ENCODE measurements at regions not wholly inside any gene's neighbourhood (a gene's known extent, or its start where the extent isn't known, plus 50 kb on each side); places are given as distances from the start of the nearest gene placed in this dataset.

- no peak for DNase-seq
These were observed 98.8 kb upstream of the RGS6 start for GRCh38 chr14:71833476-71833875.

DNA sequence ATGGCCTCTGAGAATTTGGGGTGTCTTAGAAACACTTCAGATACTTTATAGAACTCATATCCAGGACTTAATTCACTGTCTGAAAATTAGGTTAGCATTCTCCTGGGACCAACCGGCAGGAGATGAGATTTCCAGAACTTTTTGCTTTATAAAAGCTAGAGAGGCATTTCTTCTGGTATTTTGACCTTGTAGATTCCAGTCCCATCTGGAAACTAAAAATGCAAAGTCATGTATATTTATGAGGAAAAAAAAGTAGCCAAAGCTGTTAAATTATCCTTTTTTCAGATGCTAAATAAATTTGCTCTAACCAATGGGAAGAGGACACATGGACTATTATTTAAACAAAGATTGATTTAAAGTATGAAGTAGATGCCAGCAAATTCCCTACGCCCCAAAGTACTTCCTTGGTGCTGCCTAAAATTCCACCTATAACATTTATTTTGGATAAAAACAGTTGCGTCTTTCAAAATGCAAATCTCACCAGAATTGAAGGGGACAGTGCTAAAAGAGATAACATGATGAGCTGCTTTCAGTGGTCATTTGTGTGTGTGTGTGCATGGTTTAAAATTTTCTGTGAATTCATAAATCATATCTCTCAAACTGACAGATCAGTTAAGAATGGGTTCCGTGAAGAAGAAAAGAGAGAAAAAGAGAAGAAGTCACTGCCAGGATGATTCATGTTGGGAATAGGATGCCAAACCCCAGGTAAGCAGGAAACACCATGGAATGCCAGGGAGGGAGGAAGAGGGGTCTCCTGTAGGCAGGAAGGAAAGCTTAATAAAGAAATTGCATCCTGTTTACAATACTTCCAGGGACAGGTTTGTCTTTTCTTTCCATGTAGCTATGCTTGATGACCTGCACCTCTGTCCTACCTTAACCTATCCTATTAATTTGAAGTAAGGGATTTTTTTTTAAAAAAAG lies 97.7 kb upstream of the RGS6 start:
- no peak for DNase-seq

DNA sequence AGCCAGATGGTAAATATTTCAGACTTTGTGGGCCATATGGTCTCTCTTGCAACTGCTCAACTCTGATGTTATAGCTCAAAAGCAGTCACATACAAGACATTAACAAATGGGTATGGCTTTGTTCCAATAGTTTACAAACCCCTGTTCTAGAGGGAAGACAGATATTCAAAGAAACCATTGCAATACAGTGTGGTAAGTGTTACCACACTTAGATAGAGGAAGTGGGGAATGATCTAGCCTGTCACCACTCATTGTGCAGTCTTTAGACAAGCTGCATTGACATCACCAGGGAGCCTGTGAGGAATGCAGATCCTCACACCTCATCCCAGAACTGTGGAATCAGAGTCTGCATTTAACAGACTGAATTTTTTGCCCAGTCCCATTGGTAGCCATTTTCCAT lies 80.0 kb upstream of the RGS6 start:
- no peak for DNase-seq

DNA sequence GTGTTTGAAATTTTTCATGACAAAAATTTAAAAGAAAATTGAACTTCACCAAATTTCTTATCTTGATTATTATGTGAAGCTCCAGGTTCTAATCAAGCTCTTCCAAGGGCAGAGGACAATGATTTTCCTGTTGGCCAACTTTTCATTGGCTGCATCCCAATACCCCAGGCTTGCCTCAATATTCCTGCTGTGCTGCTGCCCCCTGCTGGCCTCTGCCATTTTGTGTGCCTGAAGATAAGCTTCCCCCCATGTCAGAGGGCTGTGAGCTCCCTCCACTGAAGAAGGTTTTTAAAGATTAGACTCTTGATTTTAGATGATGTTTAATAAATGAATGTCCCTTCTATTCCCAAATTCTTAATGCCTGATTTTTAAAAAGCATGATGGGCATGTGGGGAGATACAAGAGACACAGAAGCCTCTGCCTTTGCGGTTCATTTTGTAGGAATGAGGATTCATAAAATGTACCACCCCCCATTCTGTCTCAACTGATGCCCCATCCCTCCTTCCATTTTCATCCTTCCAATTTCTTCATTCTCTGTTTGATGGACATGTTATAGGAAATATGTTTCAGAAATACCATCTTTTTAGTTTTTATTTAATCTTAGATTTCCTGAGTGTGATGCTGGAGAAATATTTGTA lies 76.7 kb upstream of the RGS6 start:
- DNase-seq: peak; percentile 49

GRCh38 chr14:71856199-71856919 lies 75.9 kb upstream of the RGS6 start:
- DNase-seq: no peak

DNA sequence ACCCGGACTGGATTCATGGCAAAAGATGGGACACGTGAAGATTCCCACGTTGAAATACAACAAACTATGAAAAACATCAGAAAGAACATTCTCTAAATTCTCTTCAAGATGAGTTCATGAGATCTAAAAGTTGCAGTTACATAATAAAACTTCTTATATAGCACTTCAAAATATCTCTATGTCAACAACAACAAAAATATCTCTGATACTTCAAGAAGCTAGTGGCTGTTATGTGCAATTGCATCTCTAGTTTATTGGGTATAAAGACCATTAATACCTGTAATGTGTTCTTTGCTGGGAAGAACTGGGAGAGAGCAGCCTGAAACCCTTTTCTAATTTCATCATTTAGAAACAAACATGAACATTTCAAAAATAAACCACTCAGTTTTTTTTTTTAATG lies 69.2 kb upstream of the RGS6 start:
- no peak for DNase-seq

DNA sequence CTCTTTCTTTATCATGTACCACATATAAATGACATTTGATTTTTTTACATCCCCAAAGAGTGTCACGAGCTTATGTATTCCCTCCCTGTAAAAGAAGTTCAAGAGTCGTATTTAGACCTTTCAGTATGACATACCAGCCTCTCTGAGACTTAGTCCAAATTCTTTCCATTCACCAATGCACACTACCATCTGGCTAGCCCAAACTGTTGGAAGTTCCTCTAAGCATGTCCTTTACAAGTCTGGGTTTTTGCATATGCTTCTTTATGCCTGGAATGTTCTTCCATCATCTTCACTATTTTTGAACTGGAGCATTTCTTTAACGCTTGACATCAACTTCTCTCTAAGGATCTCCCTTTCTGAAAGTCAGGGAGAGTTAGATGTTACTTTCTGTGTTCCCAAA lies 68.5 kb upstream of the RGS6 start:
- no peak for DNase-seq
